GM12878 (cell line): ENCODE measurements at regions not wholly inside any gene's neighbourhood (a gene's known extent, or its start where the extent isn't known, plus 50 kb on each side); places are given as distances from the start of the nearest gene placed in this dataset.

ENCODE experiments used
- ATAC-seq: fragments of 200-7000 bp; cut with Tn5 transposase; 3 replicates; pipeline ENCODE4 v1.9.1; 2020; ENCODE audit warnings: mild to moderate bottlenecking, moderate library complexity
- BruUV-seq: library from RNA; stranded (reverse); fragments of 400-500 nt; replicated peaks from 2 replicates; lab custom pipeline; 2021; lab: Mats Ljungman, UMichigan
- CTCF ChIA-PET: fragments of 300-600 bp; sonication (Branson Sonifier 250); formaldehyde crosslinking; extraction: SDS; loops from one replicate; lab custom pipeline; 2021; ENCODE audit warnings: inconsistent platforms; lab: Yijun Ruan, JAX
- POLR2A ChIA-PET: fragments of 350-600 bp; formaldehyde crosslinking; extraction: SDS; loops from one replicate; lab custom pipeline; 2021; ENCODE audit warnings: inconsistent platforms; lab: Charles Lee
- RAD21 ChIA-PET: fragments of 300-600 bp; sonication (Branson Sonifier 250); formaldehyde crosslinking; loops from one replicate; lab custom pipeline; 2023; ENCODE audit warnings: antibody characterized with exemption; ENCODE audit not compliant: unreplicated experiment; lab: Charles Lee
- SMC1A ChIA-PET: fragments of 300-600 bp; sonication (Branson Sonifier 250); formaldehyde crosslinking; loops from one replicate; lab custom pipeline; 2023; ENCODE audit not compliant: unreplicated experiment, uncharacterized antibody; lab: Charles Lee
- DNase-seq: peaks from one replicate; pipeline ENCODE4 v3.0.0-alpha.2; 2011; ENCODE audit warnings: low read depth, low spot score
- FAIRE-seq: peaks from 3 replicates; lab custom pipeline; 2011; peaks lifted over from hg19 to GRCh38; lab: Jason Lieb, UNC
- H2AFZ ChIP-seq: 2 replicates; pipeline ENCODE4 v1.6.0; 2011; ENCODE audit warnings: low read depth, low read length, control low read depth; ENCODE audit not compliant: control insufficient read depth
- H3K27ac ChIP-seq: 2 replicates; pipeline ENCODE4 v1.5.1; 2011; ENCODE audit warnings: control low read depth; ENCODE audit not compliant: control insufficient read depth, insufficient read depth
- H3K27me3 ChIP-seq, 2 experiments: replicated peaks in 1 of 2; 2 replicates each; pipeline versions ENCODE4 v1.6.0 to v1.6.1; 2011; ENCODE audit warnings: low read length in 1 of 2; ENCODE audit not compliant: control insufficient read depth in 2 of 2, insufficient read depth in 2 of 2
- H3K36me3 ChIP-seq, 2 experiments: 2 replicates each; pipeline ENCODE4 v1.5.1; 2011; ENCODE audit warnings: low read length in 1 of 2; ENCODE audit not compliant: control insufficient read depth in 2 of 2, insufficient read depth in 2 of 2
- H3K4me1 ChIP-seq: 2 replicates; pipeline ENCODE4 v1.6.1; 2011; ENCODE audit warnings: mild to moderate bottlenecking, low read length, moderate library complexity, mixed read lengths; ENCODE audit not compliant: control insufficient read depth, insufficient read depth
- H3K4me2 ChIP-seq: 2 replicates; pipeline ENCODE4 v1.6.0; 2011; ENCODE audit warnings: control low read depth; ENCODE audit not compliant: control insufficient read depth, insufficient read depth
- H3K4me3 ChIP-seq: fragments of 200-600 bp; sonication (generic); 2 replicates; pipeline ENCODE4 v1.5.1; 2016
- H3K79me2 ChIP-seq: 2 replicates; pipeline ENCODE4 v1.6.0; 2011; ENCODE audit warnings: low read length; ENCODE audit not compliant: control insufficient read depth, insufficient read depth
- H3K9ac ChIP-seq: 2 replicates; pipeline ENCODE4 v1.8.0; 2011; ENCODE audit warnings: low read length, control low read depth, mixed read lengths; ENCODE audit not compliant: control insufficient read depth, insufficient read depth
- H3K9me3 ChIP-seq: replicated peaks from 3 replicates; pipeline ENCODE4 v1.5.1; 2011; ENCODE audit warnings: mild to moderate bottlenecking, low read length; ENCODE audit not compliant: control insufficient read depth, insufficient read depth
- H4K20me1 ChIP-seq: 2 replicates; pipeline ENCODE4 v1.6.0; 2011; ENCODE audit not compliant: control insufficient read depth, insufficient read depth
- EED ChIP-seq: sonication (generic); IDR thresholded peaks from 2 replicates; pipeline ENCODE4 v1.6.1; 2016; ENCODE audit warnings: antibody characterized with exemption, low read depth
- KLF5 ChIP-seq: fragments of 450-650 bp; IDR thresholded peaks from 2 replicates; pipeline ENCODE4 v1.6.1; 2014; ENCODE audit warnings: mild to moderate bottlenecking; ENCODE audit not compliant: partially characterized antibody
- MLLT1 ChIP-seq: fragments of 450-650 bp; IDR thresholded peaks from 2 replicates; pipeline ENCODE4 v1.6.1; 2016; ENCODE audit warnings: mild to moderate bottlenecking
- MXI1 ChIP-seq: fragments of 150-350 bp; IDR thresholded peaks from 2 replicates; pipeline ENCODE4 v1.6.1; 2011; ENCODE audit warnings: low read depth, mild to moderate bottlenecking, inconsistent platforms, low read length, improper control_type of control experiment
- MYB ChIP-seq: fragments of 150-350 bp; IDR thresholded peaks from 2 replicates; pipeline ENCODE4 v1.6.1; 2014; ENCODE audit warnings: mild to moderate bottlenecking, low read depth, low read length, borderline replicate concordance
- TAF1 ChIP-seq: IDR thresholded peaks from 2 replicates; pipeline ENCODE4 v1.6.1; 2011; ENCODE audit warnings: mild to moderate bottlenecking, low read depth, low read length, borderline replicate concordance
- TARDBP ChIP-seq: IDR thresholded peaks from 2 replicates; pipeline ENCODE4 v1.6.1; 2016; ENCODE audit warnings: borderline replicate concordance
- ZNF274 ChIP-seq: IDR thresholded peaks from one replicate; pipeline ENCODE4 v1.8.0; 2011; ENCODE audit not compliant: insufficient read length, insufficient read depth
- WGBS: methylation state at CpG from one replicate; pipeline ENCODE4 v1.1.6; 2016; ENCODE audit warnings: low lambda C conversion rate; ENCODE audit not compliant: insufficient replicate concordance, insufficient coverage; ENCODE audit errors: missing lambda C conversion rate; 5-methylcytosine and 5-hydroxymethylcytosine counted together
- in situ Hi-C: fragments of 300-500 bp; cut with MboI; formaldehyde crosslinking; loops from 9 replicates; pipeline ENCODE4 v1.14.3; 2018; ENCODE audit warnings: mixed read lengths
- intact Hi-C: fragments of 100-400 bp; cut with micrococcal nuclease; formaldehyde crosslinking; loops from one replicate; pipeline ENCODE4 v1.14.2; 2022; ENCODE audit not compliant: unreplicated experiment
- TF ChIP-seq, protein P1 (sequence below): fragments of 450-650 bp; IDR thresholded peaks from 2 replicates; pipeline ENCODE4 v1.6.1; 2017; ENCODE audit warnings: mild to moderate bottlenecking, moderate library complexity
- TF ChIP-seq, protein P2 (sequence below): IDR thresholded peaks from 2 replicates; pipeline ENCODE4 v1.6.1; 2012; ENCODE audit warnings: low read depth, low read length, improper control_type of control experiment
- TF ChIP-seq, protein P3 (sequence below): fragments of 450-650 bp; conservative IDR thresholded peaks from 2 replicates; pipeline ENCODE4 v1.6.1; 2017; ENCODE audit warnings: mild to moderate bottlenecking, moderate library complexity

DNA sequence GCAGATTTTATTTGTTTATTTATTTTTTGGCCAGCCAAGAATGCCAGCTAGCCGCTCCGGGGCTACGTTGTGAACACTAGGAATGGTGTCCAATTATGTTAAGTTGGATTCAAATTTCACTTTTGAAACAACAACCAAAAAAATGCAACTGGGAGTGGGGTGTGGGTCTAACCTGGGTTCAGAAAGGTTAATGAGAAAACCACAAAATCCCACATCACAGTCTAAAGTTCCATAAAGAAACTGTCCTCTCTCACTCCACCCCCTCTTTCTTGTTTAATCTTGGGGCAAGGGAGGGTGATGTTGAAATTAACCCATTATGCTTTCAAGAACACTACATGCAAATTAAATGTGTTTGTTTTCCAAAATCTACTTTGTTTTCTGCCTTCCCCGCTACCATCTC, 77.2 kb downstream of the LINC00237 start:
- TF ChIP-seq ZNF274: no peak
- FAIRE-seq (no peak), ATAC-seq (no peak), DNase-seq (no peak)
- BruUV-seq: no TSS peak
- ChIA-PET CTCF (no interaction called here), RAD21 (no interaction called here), SMC1A (no interaction called here), POLR2A (no interaction called here)
- H3K79me2 ChIP-seq: no peaks in the 10 kb centered on the region
- H2AFZ ChIP-seq: no peak overlapping the region
- in situ Hi-C loops: no loop called here
- peaks cover 0 to 3% of the 10 kb centered on the region in 2 experiments; a peak in 1 of 4 replicates for H3K27me3 ChIP-seq
- no peaks in the 10 kb centered on the region for H3K36me3 ChIP-seq
- no peaks in the 10 kb centered on the region for H4K20me1 ChIP-seq
- H3K4me1 ChIP-seq: no peaks in the 10 kb centered on the region
- H3K4me2 ChIP-seq: no peak overlapping the region
- intact Hi-C loops: no loop called here
- no peak overlapping the region for H3K27ac ChIP-seq
- H3K4me3 ChIP-seq: no peak overlapping the region
- H3K9ac ChIP-seq: no peak overlapping the region
- 69% methylated on average over 4 of the region's 4 CpGs for WGBS
- H3K9me3 ChIP-seq: no peaks in the 10 kb centered on the region

GRCh38 chr20:21028436-21028835, 77.7 kb downstream of the LINC00237 start:
- BruUV-seq: no TSS peak
- ChIA-PET POLR2A (no interaction called here), SMC1A (no interaction called here), RAD21 (no interaction called here), CTCF (no interaction called here)
- no peaks in the 10 kb centered on the region for H3K9me3 ChIP-seq
- no peak overlapping the region for H3K27ac ChIP-seq
- no peaks in the 10 kb centered on the region for H3K79me2 ChIP-seq
- H2AFZ ChIP-seq: no peak overlapping the region
- DNase-seq (no peak), FAIRE-seq (no peak), ATAC-seq (no peak)
- no peaks in the 10 kb centered on the region for H4K20me1 ChIP-seq
- peaks cover 0 to 3% of the 10 kb centered on the region in 2 experiments; a peak in 1 of 4 replicates for H3K27me3 ChIP-seq
- no peaks in the 10 kb centered on the region for H3K4me1 ChIP-seq
- in situ Hi-C loops: no loop called here
- H3K4me3 ChIP-seq: no peak overlapping the region
- WGBS: 28% methylated on average over 3 of the region's 3 CpGs
- intact Hi-C loops: no loop called here
- H3K4me2 ChIP-seq: no peak overlapping the region
- no peak overlapping the region for H3K9ac ChIP-seq
- H3K36me3 ChIP-seq: no peaks in the 10 kb centered on the region
- TF ChIP-seq EED (no peak), TARDBP (no peak), MYB (no peak), TAF1 (no peak), MXI1 (no peak), KLF5 (no peak), MLLT1 (no peak)
- TF ChIP-seq, protein P1, sequence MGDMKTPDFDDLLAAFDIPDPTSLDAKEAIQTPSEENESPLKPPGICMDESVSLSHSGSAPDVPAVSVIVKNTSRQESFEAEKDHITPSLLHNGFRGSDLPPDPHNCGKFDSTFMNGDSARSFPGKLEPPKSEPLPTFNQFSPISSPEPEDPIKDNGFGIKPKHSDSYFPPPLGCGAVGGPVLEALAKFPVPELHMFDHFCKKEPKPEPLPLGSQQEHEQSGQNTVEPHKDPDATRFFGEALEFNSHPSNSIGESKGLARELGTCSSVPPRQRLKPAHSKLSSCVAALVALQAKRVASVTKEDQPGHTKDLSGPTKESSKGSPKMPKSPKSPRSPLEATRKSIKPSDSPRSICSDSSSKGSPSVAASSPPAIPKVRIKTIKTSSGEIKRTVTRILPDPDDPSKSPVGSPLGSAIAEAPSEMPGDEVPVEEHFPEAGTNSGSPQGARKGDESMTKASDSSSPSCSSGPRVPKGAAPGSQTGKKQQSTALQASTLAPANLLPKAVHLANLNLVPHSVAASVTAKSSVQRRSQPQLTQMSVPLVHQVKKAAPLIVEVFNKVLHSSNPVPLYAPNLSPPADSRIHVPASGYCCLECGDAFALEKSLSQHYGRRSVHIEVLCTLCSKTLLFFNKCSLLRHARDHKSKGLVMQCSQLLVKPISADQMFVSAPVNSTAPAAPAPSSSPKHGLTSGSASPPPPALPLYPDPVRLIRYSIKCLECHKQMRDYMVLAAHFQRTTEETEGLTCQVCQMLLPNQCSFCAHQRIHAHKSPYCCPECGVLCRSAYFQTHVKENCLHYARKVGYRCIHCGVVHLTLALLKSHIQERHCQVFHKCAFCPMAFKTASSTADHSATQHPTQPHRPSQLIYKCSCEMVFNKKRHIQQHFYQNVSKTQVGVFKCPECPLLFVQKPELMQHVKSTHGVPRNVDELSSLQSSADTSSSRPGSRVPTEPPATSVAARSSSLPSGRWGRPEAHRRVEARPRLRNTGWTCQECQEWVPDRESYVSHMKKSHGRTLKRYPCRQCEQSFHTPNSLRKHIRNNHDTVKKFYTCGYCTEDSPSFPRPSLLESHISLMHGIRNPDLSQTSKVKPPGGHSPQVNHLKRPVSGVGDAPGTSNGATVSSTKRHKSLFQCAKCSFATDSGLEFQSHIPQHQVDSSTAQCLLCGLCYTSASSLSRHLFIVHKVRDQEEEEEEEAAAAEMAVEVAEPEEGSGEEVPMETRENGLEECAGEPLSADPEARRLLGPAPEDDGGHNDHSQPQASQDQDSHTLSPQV: no peak
- TF ChIP-seq, protein P2, sequence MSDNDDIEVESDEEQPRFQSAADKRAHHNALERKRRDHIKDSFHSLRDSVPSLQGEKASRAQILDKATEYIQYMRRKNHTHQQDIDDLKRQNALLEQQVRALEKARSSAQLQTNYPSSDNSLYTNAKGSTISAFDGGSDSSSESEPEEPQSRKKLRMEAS: no peak
- TF ChIP-seq, protein P3, sequence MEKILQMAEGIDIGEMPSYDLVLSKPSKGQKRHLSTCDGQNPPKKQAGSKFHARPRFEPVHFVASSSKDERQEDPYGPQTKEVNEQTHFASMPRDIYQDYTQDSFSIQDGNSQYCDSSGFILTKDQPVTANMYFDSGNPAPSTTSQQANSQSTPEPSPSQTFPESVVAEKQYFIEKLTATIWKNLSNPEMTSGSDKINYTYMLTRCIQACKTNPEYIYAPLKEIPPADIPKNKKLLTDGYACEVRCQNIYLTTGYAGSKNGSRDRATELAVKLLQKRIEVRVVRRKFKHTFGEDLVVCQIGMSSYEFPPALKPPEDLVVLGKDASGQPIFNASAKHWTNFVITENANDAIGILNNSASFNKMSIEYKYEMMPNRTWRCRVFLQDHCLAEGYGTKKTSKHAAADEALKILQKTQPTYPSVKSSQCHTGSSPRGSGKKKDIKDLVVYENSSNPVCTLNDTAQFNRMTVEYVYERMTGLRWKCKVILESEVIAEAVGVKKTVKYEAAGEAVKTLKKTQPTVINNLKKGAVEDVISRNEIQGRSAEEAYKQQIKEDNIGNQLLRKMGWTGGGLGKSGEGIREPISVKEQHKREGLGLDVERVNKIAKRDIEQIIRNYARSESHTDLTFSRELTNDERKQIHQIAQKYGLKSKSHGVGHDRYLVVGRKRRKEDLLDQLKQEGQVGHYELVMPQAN: no peak
